GM12873 (cell line): ENCODE measurements at regions not wholly inside any gene's neighbourhood (a gene's known extent, or its start where the extent isn't known, plus 50 kb on each side); places are given as distances from the start of the nearest gene placed in this dataset.

Source experiments
- TF ChIP-seq, protein P1 (sequence below): IDR thresholded peaks from 2 replicates; pipeline ENCODE4 v1.5.1; 2012; ENCODE audit warnings: low read depth, mild to moderate bottlenecking, moderate library complexity, low read length, control low read depth; ENCODE audit not compliant: insufficient read depth; ENCODE audit errors: missing control alignments

DNA sequence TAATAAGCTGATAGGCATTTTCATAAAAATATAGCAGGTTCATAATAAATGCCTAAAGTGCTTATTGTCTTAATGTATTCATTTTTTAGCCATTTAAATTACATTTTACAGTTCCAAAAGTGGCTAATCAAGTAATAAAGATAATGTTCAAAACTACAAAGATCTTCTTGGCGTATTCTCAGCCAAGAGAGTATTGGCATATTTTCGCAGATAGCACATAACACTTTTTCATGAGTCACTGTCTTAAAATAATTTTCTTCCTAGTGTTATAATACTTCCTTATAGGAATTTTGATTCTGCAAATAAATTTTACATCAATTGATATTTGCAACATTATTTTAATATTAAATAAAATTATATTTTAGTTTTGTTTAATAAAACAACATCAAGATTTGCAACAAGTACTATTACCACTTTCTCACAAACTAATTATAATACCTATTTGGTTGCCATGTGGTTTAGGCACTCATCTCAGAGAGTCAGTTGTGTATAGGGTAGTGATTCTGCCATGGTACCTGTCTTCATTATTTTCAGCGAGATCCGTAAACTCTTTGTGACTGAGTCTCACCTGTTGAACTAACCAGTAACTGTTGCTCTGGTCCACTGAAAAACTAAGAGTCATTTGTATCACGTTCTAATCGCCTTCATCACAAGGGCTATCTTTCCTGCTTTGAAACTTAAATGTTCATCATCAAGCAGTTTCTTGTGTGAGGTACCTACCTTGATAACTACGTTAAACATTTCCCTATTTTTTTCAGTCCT is 152.5 kb upstream of the AKR1E2 start:
- TF ChIP-seq, protein P1, sequence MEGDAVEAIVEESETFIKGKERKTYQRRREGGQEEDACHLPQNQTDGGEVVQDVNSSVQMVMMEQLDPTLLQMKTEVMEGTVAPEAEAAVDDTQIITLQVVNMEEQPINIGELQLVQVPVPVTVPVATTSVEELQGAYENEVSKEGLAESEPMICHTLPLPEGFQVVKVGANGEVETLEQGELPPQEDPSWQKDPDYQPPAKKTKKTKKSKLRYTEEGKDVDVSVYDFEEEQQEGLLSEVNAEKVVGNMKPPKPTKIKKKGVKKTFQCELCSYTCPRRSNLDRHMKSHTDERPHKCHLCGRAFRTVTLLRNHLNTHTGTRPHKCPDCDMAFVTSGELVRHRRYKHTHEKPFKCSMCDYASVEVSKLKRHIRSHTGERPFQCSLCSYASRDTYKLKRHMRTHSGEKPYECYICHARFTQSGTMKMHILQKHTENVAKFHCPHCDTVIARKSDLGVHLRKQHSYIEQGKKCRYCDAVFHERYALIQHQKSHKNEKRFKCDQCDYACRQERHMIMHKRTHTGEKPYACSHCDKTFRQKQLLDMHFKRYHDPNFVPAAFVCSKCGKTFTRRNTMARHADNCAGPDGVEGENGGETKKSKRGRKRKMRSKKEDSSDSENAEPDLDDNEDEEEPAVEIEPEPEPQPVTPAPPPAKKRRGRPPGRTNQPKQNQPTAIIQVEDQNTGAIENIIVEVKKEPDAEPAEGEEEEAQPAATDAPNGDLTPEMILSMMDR: no peak

DNA sequence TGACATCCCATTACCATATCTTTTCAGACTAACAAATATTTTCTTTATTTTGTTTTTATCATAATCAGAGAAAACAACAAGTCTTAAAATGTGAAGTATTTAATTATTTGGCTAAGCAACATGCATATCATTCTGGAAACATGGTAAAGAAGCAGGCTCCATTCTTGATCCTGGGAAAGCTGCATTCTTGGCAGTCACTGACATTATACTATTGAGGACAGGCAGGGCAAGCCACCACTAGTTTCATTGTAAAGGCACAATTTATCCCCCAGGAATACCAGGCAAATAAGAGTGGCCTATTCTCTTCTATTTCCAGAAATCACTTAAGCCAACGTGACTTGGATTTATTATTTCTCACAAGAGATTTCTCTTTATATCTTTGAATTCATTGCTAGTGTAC is 153.8 kb upstream of the AKR1E2 start:
- TF ChIP-seq, protein P1: no peak

DNA sequence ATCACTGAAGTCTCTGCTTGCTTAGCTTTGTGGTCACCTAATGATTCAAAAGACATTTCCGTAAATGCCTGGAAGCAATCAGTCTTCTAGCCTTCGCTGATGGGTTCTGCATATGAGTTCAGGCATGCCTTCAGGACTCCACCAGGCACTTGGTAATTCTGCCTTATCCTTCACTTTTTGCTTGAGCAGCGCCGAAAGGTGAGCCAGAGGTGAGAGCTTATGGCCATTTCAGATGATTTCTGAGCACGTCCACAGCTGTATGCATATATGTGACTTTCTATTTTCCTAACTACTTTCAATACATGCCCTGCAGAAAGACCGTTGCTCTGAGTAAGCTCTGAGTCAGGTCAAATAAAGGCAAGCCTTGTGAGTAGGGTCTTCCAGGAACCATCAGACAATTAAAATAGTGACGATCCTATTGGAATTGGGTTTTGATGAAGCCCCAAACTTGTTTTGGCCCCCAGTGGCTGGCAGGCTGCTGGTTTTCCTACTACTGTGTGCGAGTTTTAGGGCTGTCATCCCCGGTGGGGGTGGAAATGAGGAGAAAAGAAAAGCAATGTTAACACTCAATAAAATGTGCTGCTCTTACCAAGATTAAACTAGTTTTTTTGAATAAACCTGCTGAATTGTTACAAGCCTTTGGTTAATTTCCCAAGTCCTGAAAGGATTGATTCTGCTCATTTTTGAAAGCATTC is 154.4 kb upstream of the AKR1E2 start:
- TF ChIP-seq, protein P1: no peak

DNA sequence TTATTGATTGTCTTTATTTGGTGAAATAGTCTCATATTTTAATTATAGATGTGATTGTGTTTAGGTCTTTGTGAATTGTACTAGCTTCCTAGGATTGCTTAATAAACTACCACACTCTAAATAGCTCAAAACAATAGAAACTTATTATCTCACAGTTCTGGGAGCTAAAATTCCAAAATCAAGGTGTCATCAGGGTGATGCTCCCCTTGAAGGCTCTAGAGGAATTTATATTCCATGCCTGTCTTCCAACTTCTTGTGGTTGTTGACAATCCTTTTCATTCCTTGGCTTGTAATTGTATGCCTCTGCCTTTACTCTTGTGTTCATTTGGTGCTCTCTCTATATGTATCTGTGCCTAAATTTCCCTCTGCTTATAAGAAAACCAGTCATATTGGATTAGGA is 155.3 kb upstream of the AKR1E2 start:
- TF ChIP-seq, protein P1: no peak

DNA sequence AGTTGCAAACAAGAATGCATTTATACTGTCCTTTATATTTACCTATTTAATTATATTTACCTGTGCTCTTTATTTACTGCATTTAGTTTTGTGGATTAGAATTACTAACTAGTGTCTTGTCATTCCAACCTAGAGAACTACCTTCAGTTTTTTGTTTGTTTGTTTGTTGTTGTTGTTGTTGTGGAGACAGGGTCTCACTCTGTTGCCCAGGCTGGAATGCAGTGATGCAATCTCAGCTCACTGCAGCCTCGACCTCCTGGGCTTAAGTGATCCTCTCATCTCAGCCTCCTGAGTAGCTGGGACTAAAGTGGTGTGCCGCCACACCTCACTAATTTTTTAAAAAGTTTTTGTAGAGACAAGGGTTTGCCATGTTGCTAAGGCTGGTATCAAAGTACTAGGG is 156.4 kb upstream of the AKR1E2 start:
- TF ChIP-seq, protein P1: no peak

DNA sequence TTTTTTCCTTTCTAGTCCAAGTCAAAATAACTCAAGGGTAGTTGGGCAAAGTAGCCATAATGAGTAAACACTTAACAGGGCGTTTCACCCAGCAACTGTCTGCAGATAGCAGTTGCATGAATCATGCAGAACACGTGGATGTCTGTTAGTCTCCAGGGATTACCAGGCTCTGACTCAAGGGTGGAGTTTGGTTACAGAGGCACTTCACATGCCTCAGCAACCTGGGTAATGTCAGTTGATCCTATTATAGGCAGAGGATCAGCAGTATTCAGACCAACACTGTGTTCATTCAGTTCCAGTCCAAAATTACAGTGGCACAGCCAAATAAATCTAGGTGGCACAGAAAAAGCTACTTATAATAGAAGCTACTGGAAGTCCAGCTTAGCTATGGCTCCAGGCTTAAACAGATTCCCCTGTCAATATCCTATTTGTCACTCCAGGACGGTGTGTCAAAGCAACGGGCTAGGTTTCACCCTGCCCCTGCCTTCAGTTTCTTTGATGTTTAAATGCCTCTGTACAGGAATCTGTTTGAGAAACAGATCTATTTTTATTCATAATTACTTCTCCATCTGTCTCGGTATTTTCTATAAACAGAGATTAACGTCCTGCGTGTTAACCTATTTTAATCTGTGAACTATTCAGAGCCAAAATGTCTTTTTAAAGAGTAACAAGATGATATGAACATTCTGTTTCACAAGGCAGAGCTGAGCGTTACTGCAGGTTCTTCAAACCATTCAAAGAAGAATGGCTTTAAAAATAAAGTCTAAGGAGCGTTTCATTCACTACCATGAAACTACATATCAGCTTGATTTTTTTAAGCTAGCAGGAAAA is 162.6 kb upstream of the AKR1E2 start:
- TF ChIP-seq, protein P1: no peak
